Hepatocyte (in vitro differentiated cells): ENCODE measurements at regions not wholly inside any gene's neighbourhood (a gene's known extent, or its start where the extent isn't known, plus 50 kb on each side); places are given as distances from the start of the nearest gene placed in this dataset.

Experiments
- DNase-seq: peaks from one replicate; pipeline ENCODE4 v3.0.0-alpha.2; 2016; ENCODE audit warnings: low spot score
- H2AFZ ChIP-seq: fragments of 200-600 bp; sonication (generic); 2 replicates; pipeline ENCODE4 v1.6.0; 2016; ENCODE audit warnings: antibody characterized with exemption, mild to moderate bottlenecking
- H3K27ac ChIP-seq: fragments of 200-600 bp; sonication (generic); 2 replicates; pipeline ENCODE4 v1.5.1; 2016; ENCODE audit warnings: mild to moderate bottlenecking
- H3K27me3 ChIP-seq: fragments of 200-600 bp; sonication (generic); 2 replicates; pipeline ENCODE4 v1.6.1; 2016
- H3K36me3 ChIP-seq: fragments of 200-600 bp; sonication (generic); replicated peaks from 2 replicates; pipeline ENCODE4 v1.5.1; 2016; ENCODE audit warnings: low read depth; ENCODE audit not compliant: insufficient read depth
- H3K4me1 ChIP-seq: fragments of 200-600 bp; sonication (generic); 2 replicates; pipeline ENCODE4 v1.5.1; 2016; ENCODE audit warnings: mild to moderate bottlenecking, moderate library complexity; ENCODE audit not compliant: insufficient read depth
- H3K4me2 ChIP-seq: fragments of 200-600 bp; sonication (generic); 2 replicates; pipeline ENCODE4 v1.6.0; 2016
- H3K4me3 ChIP-seq: fragments of 200-600 bp; sonication (generic); 2 replicates; pipeline ENCODE4 v1.5.1; 2016; ENCODE audit warnings: mild to moderate bottlenecking
- H3K79me2 ChIP-seq: fragments of 200-600 bp; sonication (generic); 2 replicates; pipeline ENCODE4 v1.6.0; 2017; ENCODE audit warnings: mild to moderate bottlenecking
- H3K9me2 ChIP-seq: fragments of 200-600 bp; sonication (generic); replicated peaks from 2 replicates; pipeline ENCODE4 v1.6.0; 2017; ENCODE audit warnings: mild to moderate bottlenecking; ENCODE audit not compliant: insufficient read depth
- H3K9me3 ChIP-seq: fragments of 200-600 bp; sonication (generic); 2 replicates; pipeline ENCODE4 v1.5.1; 2016; ENCODE audit warnings: low read depth, mild to moderate bottlenecking
- H4K20me1 ChIP-seq: fragments of 200-600 bp; sonication (generic); 2 replicates; pipeline ENCODE4 v1.6.0; 2016; ENCODE audit warnings: mild to moderate bottlenecking; ENCODE audit not compliant: insufficient read depth, poor library complexity, severe bottlenecking
- CTCF ChIP-seq: fragments of 200-600 bp; sonication (generic); IDR thresholded peaks from 2 replicates; pipeline ENCODE4 v1.5.1; 2016; ENCODE audit warnings: antibody characterized with exemption, mild to moderate bottlenecking; ENCODE audit not compliant: poor library complexity
- EZH2 ChIP-seq: fragments of 200-600 bp; sonication (generic); IDR thresholded peaks from 2 replicates; pipeline ENCODE4 v1.6.1; 2016; ENCODE audit warnings: antibody characterized with exemption, mild to moderate bottlenecking, borderline replicate concordance
- EZH2phosphoT487 ChIP-seq: fragments of 200-600 bp; sonication (generic); IDR thresholded peaks from one replicate; pipeline ENCODE4 v1.6.1; 2018; ENCODE audit warnings: antibody characterized with exemption, mild to moderate bottlenecking, low read depth, moderate library complexity; ENCODE audit not compliant: unreplicated experiment, severe bottlenecking
- WGBS: methylation state at CpG from one replicate; pipeline ENCODE4 v1.1.6; 2016; ENCODE audit warnings: low lambda C conversion rate; ENCODE audit errors: missing lambda C conversion rate; 5-methylcytosine and 5-hydroxymethylcytosine counted together

- TF ChIP-seq CTCF (no peak), EZH2 (no peak), EZH2phosphoT487 (no peak)
- peaks cover 15% of the 10 kb centered on the region for H3K4me1 ChIP-seq
- H3K9me2 ChIP-seq: no peaks in the 10 kb centered on the region
- H3K4me3 ChIP-seq: no peak overlapping the region
- peak overlapping the region; percentile 42 for H3K4me2 ChIP-seq
- H3K27ac ChIP-seq: no peak overlapping the region
- H4K20me1 ChIP-seq: no peaks in the 10 kb centered on the region
- no peaks in the 10 kb centered on the region for H3K36me3 ChIP-seq
- DNase-seq: peak; percentile 11
- no peaks in the 10 kb centered on the region for H3K79me2 ChIP-seq
- H2AFZ ChIP-seq: no peak overlapping the region
- WGBS: 12% methylated on average over 3 of the region's 3 CpGs
- no peaks in the 10 kb centered on the region for H3K27me3 ChIP-seq
- no peaks in the 10 kb centered on the region for H3K9me3 ChIP-seq
Measured at GRCh38 chr2:39851651-39852110, 72.6 kb upstream of the THUMPD2 start.

- H2AFZ ChIP-seq: no peak overlapping the region
Measured at GRCh38 chr2:39851251-39851650, 72.2 kb upstream of the THUMPD2 start.

GRCh38 chr2:39849982-39850526 is 71.0 kb upstream of the THUMPD2 start:
- WGBS: 71% methylated on average over 4 of the region's 4 CpGs
- no peak for DNase-seq

More at GRCh38 chr2:39851251-39851650, 72.2 kb upstream of the THUMPD2 start:
- no peaks in the 10 kb centered on the region for H3K27me3 ChIP-seq
- no peaks in the 10 kb centered on the region for H3K79me2 ChIP-seq
- no peaks in the 10 kb centered on the region for H3K9me2 ChIP-seq
- peaks cover 15% of the 10 kb centered on the region for H3K4me1 ChIP-seq
- no peaks in the 10 kb centered on the region for H4K20me1 ChIP-seq
- peak overlapping the region; percentile 42 for H3K4me2 ChIP-seq
- WGBS: 74% methylated on average over 8 of the region's 8 CpGs
- TF ChIP-seq EZH2: no peak
- TF ChIP-seq CTCF: no peak
- no peak for TF ChIP-seq EZH2phosphoT487
- no peaks in the 10 kb centered on the region for H3K9me3 ChIP-seq
- no peaks in the 10 kb centered on the region for H3K36me3 ChIP-seq
- no peak for DNase-seq
- no peak overlapping the region for H3K4me3 ChIP-seq
- no peak overlapping the region for H3K27ac ChIP-seq

More at GRCh38 chr2:39849982-39850526, 71.0 kb upstream of the THUMPD2 start:
- Histone ChIP-seq H3K36me3 (no peaks in the 10 kb centered on the region), H3K9me3 (no peaks in the 10 kb centered on the region), H2AFZ (no peak overlapping the region), H3K79me2 (no peaks in the 10 kb centered on the region), H3K27ac (no peak overlapping the region), H4K20me1 (no peaks in the 10 kb centered on the region), H3K9me2 (no peaks in the 10 kb centered on the region), H3K27me3 (no peaks in the 10 kb centered on the region), H3K4me3 (no peak overlapping the region), H3K4me1 (peaks cover 15% of the 10 kb centered on the region), H3K4me2 (no peak overlapping the region)
- no peak for TF ChIP-seq EZH2phosphoT487
- TF ChIP-seq EZH2: no peak
- no peak for TF ChIP-seq CTCF
